GM12865 (cell line): ENCODE measurements at regions not wholly inside any gene's neighbourhood (a gene's known extent, or its start where the extent isn't known, plus 50 kb on each side); places are given as distances from the start of the nearest gene placed in this dataset.

Source experiments
- DNase-seq: peaks from one replicate; pipeline ENCODE4 v3.0.0; 2010; ENCODE audit warnings: low read depth
- H3K4me3 ChIP-seq: 2 replicates; pipeline ENCODE4 v1.5.1; 2011; ENCODE audit warnings: mild to moderate bottlenecking, low read depth, low read length, control low read depth
- CTCF ChIP-seq: IDR thresholded peaks from 2 replicates; pipeline ENCODE4 v1.5.1; 2011; ENCODE audit warnings: low read length, control low read depth, low read depth, inconsistent platforms; ENCODE audit not compliant: insufficient read depth; ENCODE audit errors: missing control alignments

- TF ChIP-seq CTCF = no peak
- H3K4me3 ChIP-seq = no peak overlapping the region
- DNase-seq = no peak
Observed at GRCh38 chr15:70203981-70204560, 106.4 kb upstream of the TLE3 start.

GRCh38 chr15:70202756-70203155 lies 105.0 kb upstream of the TLE3 start:
- no peak for TF ChIP-seq CTCF
- DNase-seq = no peak
- H3K4me3 ChIP-seq = no peak overlapping the region

GRCh38 chr15:70201425-70201775 lies 103.7 kb upstream of the TLE3 start:
- TF ChIP-seq CTCF = no peak
- no peak overlapping the region for H3K4me3 ChIP-seq
- DNase-seq = no peak

- no peak for TF ChIP-seq CTCF
- DNase-seq = no peak
- H3K4me3 ChIP-seq = no peak overlapping the region
Observed at GRCh38 chr15:70200511-70201424, 103.1 kb upstream of the TLE3 start.

GRCh38 chr15:70199540-70200410 lies 102.1 kb upstream of the TLE3 start:
- TF ChIP-seq CTCF = no peak
- no peak overlapping the region for H3K4me3 ChIP-seq
- no peak for DNase-seq

- no peak for DNase-seq
- TF ChIP-seq CTCF = no peak
- no peak overlapping the region for H3K4me3 ChIP-seq
Observed at GRCh38 chr15:70199124-70199482, 101.4 kb upstream of the TLE3 start.
